Activated CD8-positive, alpha-beta T cell treated with anti-CD3 and anti-CD28 coated beads, Interleukin-2, amount 10 ng/mL, durations not matched to agents 7 days and 5 days (primary cell): ENCODE measurements at regions not wholly inside any gene's neighbourhood (a gene's known extent, or its start where the extent isn't known, plus 50 kb on each side); places are given as distances from the start of the nearest gene placed in this dataset.

ENCODE experiments used
- ATAC-seq: fragments of 150-1000 bp; cut with Tn5 transposase; one replicate; pipeline ENCODE4 v1.10.0; 2021; ENCODE audit warnings: moderate library complexity
- CTCF ChIA-PET: fragments of 350-600 bp; sonication (Branson Sonifier 250); formaldehyde crosslinking; loops from one replicate; lab custom pipeline; 2021; ENCODE audit warnings: antibody characterized with exemption; lab: Charles Lee
- POLR2A ChIA-PET: fragments of 350-600 bp; sonication (Branson Sonifier 250); formaldehyde crosslinking; loops from one replicate; lab custom pipeline; 2021; ENCODE audit warnings: antibody characterized with exemption; lab: Charles Lee
- DNase-seq: peaks from one replicate; pipeline ENCODE4 v3.0.0-alpha.2; 2020
- H3K27ac Mint-ChIP-seq: one replicate; pipeline ENCODE4 v1.8.0; 2021; ENCODE audit warnings: mild to moderate bottlenecking, mixed read lengths
- H3K27me3 Mint-ChIP-seq: one replicate; pipeline ENCODE4 v1.8.0; 2021; ENCODE audit warnings: low read depth, mixed read lengths
- H3K36me3 Mint-ChIP-seq: one replicate; pipeline ENCODE4 v1.8.0; 2021; ENCODE audit warnings: low read depth, mixed read lengths
- H3K4me1 Mint-ChIP-seq: one replicate; pipeline ENCODE4 v1.8.0; 2021; ENCODE audit warnings: low read depth, mixed read lengths
- H3K4me3 Mint-ChIP-seq: one replicate; pipeline ENCODE4 v1.8.0; 2021; ENCODE audit warnings: mild to moderate bottlenecking, mixed read lengths
- H3K9me3 Mint-ChIP-seq: one replicate; pipeline ENCODE4 v1.8.0; 2022; ENCODE audit warnings: mixed read lengths; ENCODE audit not compliant: insufficient read depth

- POLR2A ChIA-PET: no interaction called here
- Mint-ChIP-seq H3K27me3 (no peaks in the 10 kb centered on the region), H3K36me3 (no peaks in the 10 kb centered on the region), H3K27ac (no peak overlapping the region), H3K9me3 (peaks cover 6% of the 10 kb centered on the region), H3K4me3 (no peak overlapping the region), H3K4me1 (no peaks in the 10 kb centered on the region)
- DNase-seq: no peak
- no peak for ATAC-seq
- CTCF ChIA-PET: no interaction called here
Observed at GRCh38 chr6:165059032-165059431, 250.4 kb downstream of the C6orf118 start.

- Mint-ChIP-seq H3K4me3 (no peak overlapping the region), H3K4me1 (no peaks in the 10 kb centered on the region), H3K9me3 (peaks cover 3% of the 10 kb centered on the region), H3K36me3 (no peaks in the 10 kb centered on the region), H3K27ac (no peak overlapping the region), H3K27me3 (no peaks in the 10 kb centered on the region)
- CTCF ChIA-PET: no interaction called here
- ATAC-seq (no peak), DNase-seq (no peak)
- POLR2A ChIA-PET: no interaction called here
Observed at GRCh38 chr6:165056292-165056691, 253.1 kb downstream of the C6orf118 start.

DNA sequence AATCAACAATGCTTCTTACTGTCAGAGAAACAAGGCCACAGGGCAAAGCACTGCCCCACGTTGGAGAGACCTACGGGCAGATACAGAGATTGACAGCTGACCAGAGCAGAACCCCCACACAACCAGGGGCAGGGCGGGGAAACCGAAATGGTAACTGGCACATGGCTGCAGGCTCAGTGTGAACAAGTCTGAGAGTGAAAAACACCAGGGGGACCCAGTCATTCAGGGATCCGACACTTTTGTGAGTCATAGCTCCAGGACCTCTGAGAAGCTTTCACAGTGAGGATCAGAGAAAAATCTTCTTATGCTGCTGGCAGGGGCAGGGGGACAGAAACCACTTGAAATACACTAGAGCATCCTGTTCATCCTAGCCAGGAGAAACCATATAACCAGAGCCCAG is 254.2 kb downstream of the C6orf118 start:
- Mint-ChIP-seq H3K27me3 (no peaks in the 10 kb centered on the region), H3K27ac (no peak overlapping the region), H3K9me3 (peaks cover 4% of the 10 kb centered on the region), H3K4me1 (no peaks in the 10 kb centered on the region), H3K4me3 (no peak overlapping the region), H3K36me3 (no peaks in the 10 kb centered on the region)
- no peak for DNase-seq
- ChIA-PET POLR2A (no interaction called here), CTCF (no interaction called here)
- ATAC-seq: no peak

- no peaks in the 10 kb centered on the region for H3K36me3 Mint-ChIP-seq
Observed at GRCh38 chr6:165052561-165053480, 256.6 kb downstream of the C6orf118 start.

DNA sequence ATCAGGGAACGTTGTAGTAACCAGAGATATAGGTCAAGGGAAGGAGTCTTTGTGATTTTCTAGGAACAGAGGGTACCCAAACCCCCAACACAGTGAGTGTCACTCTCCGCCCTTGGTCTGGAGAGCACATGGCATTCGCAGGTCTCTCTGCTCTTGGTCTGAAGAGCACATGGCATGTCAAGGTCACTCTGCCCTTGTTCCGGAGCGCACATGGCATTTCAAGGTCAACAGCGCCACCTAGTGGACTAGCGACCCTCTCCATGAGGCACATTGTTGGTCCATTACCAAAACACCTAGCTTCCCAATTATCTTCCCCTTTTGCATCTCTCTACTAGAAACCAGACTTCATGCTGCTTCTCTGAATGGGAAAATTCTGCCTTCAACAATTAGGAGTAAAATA is 260.0 kb downstream of the C6orf118 start:
- Mint-ChIP-seq H3K27ac (no peak overlapping the region), H3K36me3 (no peaks in the 10 kb centered on the region), H3K27me3 (no peaks in the 10 kb centered on the region), H3K4me3 (no peak overlapping the region), H3K9me3 (peaks cover 23% of the 10 kb centered on the region), H3K4me1 (no peaks in the 10 kb centered on the region)
- ChIA-PET POLR2A (no interaction called here), CTCF (no interaction called here)
- DNase-seq (peak; percentile 34), ATAC-seq (no peak)

More at GRCh38 chr6:165052561-165053480, 256.6 kb downstream of the C6orf118 start:
- Mint-ChIP-seq H3K27ac (no peak overlapping the region), H3K4me1 (no peaks in the 10 kb centered on the region), H3K9me3 (peaks cover 4% of the 10 kb centered on the region), H3K27me3 (no peaks in the 10 kb centered on the region), H3K4me3 (no peak overlapping the region)
- ATAC-seq: no peak
- ChIA-PET CTCF (no interaction called here), POLR2A (no interaction called here)
- no peak for DNase-seq

- DNase-seq (no peak), ATAC-seq (no peak)
- peaks cover 23% of the 10 kb centered on the region for H3K9me3 Mint-ChIP-seq
- H3K4me1 Mint-ChIP-seq: no peaks in the 10 kb centered on the region
- H3K27ac Mint-ChIP-seq: no peak overlapping the region
- ChIA-PET CTCF (no interaction called here), POLR2A (no interaction called here)
- H3K36me3 Mint-ChIP-seq: no peaks in the 10 kb centered on the region
- H3K27me3 Mint-ChIP-seq: no peaks in the 10 kb centered on the region
- H3K4me3 Mint-ChIP-seq: no peak overlapping the region
Observed at GRCh38 chr6:165047952-165048351, 261.5 kb downstream of the C6orf118 start.

- peaks cover 22% of the 10 kb centered on the region for H3K9me3 Mint-ChIP-seq
- DNase-seq: no peak
- H3K27ac Mint-ChIP-seq: no peak overlapping the region
- ChIA-PET CTCF (no interaction called here), POLR2A (no interaction called here)
- no peaks in the 10 kb centered on the region for H3K4me1 Mint-ChIP-seq
- no peaks in the 10 kb centered on the region for H3K36me3 Mint-ChIP-seq
- H3K27me3 Mint-ChIP-seq: no peaks in the 10 kb centered on the region
- H3K4me3 Mint-ChIP-seq: no peak overlapping the region
- no peak for ATAC-seq
Observed at GRCh38 chr6:165045631-165046030, 263.8 kb downstream of the C6orf118 start.

DNA sequence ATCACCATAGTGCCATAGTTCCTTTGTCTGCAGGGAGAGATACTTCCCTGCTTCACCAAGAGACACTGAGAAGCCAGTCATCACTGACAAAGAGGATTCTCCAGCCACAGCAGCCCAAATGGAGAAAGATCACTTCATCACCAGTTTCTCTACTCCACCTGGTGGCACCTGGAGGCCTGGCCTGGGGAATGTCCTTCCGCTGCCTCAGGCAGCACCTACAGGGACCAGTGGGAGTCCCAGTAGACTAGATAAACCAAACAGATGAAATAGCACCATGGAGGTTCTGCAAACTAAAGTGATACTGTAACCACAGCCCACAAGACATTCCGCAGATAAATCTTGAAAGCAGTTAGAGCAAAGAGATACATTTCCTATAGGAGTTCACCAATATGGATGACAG is 266.5 kb downstream of the C6orf118 start:
- H3K9me3 Mint-ChIP-seq: peaks cover 22% of the 10 kb centered on the region
- H3K27me3 Mint-ChIP-seq: no peaks in the 10 kb centered on the region
- ChIA-PET POLR2A (no interaction called here), CTCF (no interaction called here)
- H3K4me3 Mint-ChIP-seq: no peak overlapping the region
- H3K27ac Mint-ChIP-seq: no peak overlapping the region
- H3K36me3 Mint-ChIP-seq: no peaks in the 10 kb centered on the region
- no peak for ATAC-seq
- DNase-seq: no peak
- H3K4me1 Mint-ChIP-seq: no peaks in the 10 kb centered on the region

- Mint-ChIP-seq H3K27ac (no peak overlapping the region), H3K36me3 (no peaks in the 10 kb centered on the region), H3K4me3 (no peak overlapping the region), H3K9me3 (peaks cover 5% of the 10 kb centered on the region), H3K4me1 (no peaks in the 10 kb centered on the region), H3K27me3 (no peaks in the 10 kb centered on the region)
- POLR2A ChIA-PET: no interaction called here
- DNase-seq (no peak), ATAC-seq (no peak)
- CTCF ChIA-PET: no interaction called here
Observed at GRCh38 chr6:165040440-165040839, 269.0 kb downstream of the C6orf118 start.

GRCh38 chr6:165034271-165034741 is 275.1 kb downstream of the C6orf118 start:
- DNase-seq (no peak), ATAC-seq (no peak)
- H3K4me3 Mint-ChIP-seq: no peak overlapping the region
- no peak overlapping the region for H3K27ac Mint-ChIP-seq
- H3K27me3 Mint-ChIP-seq: no peaks in the 10 kb centered on the region
- ChIA-PET CTCF (no interaction called here), POLR2A (no interaction called here)
- H3K36me3 Mint-ChIP-seq: no peaks in the 10 kb centered on the region
- H3K9me3 Mint-ChIP-seq: no peaks in the 10 kb centered on the region
- H3K4me1 Mint-ChIP-seq: no peaks in the 10 kb centered on the region

DNA sequence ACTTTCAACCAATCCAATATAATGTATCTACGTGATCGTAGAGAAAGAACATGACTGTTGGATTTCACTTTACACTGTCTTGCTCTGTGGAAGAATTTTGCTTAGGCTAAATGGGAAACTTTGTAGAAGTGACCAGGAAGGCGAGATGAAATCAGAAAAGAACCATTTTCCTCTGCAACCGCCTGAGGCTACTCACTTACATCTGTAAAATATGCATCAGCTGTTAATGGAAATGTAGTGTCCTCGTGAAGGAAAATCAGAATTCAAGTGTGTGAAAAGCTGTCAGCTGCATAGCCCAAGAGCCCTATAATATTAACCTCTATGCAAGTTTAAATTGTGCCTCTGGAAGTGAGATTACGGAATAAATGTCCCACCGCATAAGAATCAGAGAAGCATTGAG is 277.9 kb downstream of the C6orf118 start:
- H3K4me1 Mint-ChIP-seq: no peaks in the 10 kb centered on the region
- no peak overlapping the region for H3K27ac Mint-ChIP-seq
- H3K36me3 Mint-ChIP-seq: no peaks in the 10 kb centered on the region
- POLR2A ChIA-PET: no interaction called here
- H3K4me3 Mint-ChIP-seq: no peak overlapping the region
- no peaks in the 10 kb centered on the region for H3K27me3 Mint-ChIP-seq
- H3K9me3 Mint-ChIP-seq: no peaks in the 10 kb centered on the region
- DNase-seq (no peak), ATAC-seq (no peak)
- CTCF ChIA-PET: no interaction called here

DNA sequence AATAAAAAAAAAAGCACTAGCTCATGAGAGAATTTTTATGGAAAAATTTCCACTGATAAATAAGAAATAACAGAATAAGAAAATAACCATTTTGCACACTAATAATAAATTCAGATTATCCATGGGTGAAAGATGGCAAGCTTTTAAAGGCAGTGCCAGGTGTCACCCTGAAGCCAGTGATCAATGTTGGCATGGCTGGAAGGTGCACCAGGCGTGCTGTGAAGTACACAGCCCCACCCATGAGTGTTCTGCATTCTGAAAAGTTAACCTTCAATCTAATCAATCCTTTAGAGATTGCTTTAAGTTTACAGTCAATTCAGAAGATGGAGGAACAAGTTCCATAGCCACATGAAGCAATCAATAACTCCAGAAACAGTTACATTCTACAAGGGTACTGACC is 284.4 kb downstream of the C6orf118 start:
- ATAC-seq: no peak
- H3K9me3 Mint-ChIP-seq: no peaks in the 10 kb centered on the region
- no peak overlapping the region for H3K4me3 Mint-ChIP-seq
- ChIA-PET POLR2A (no interaction called here), CTCF (no interaction called here)
- no peak overlapping the region for H3K27ac Mint-ChIP-seq
- H3K36me3 Mint-ChIP-seq: no peaks in the 10 kb centered on the region
- no peak for DNase-seq
- H3K4me1 Mint-ChIP-seq: no peaks in the 10 kb centered on the region
- no peaks in the 10 kb centered on the region for H3K27me3 Mint-ChIP-seq
